WERI-Rb-1 (cell line): ENCODE measurements at regions not wholly inside any gene's neighbourhood (a gene's known extent, or its start where the extent isn't known, plus 50 kb on each side); places are given as distances from the start of the nearest gene placed in this dataset.

Source experiments
- DNase-seq: peaks from one replicate; pipeline ENCODE4 v3.0.0-alpha.2; 2020
- H3K27ac ChIP-seq: fragments of 250-450 bp; sonication (Bioruptor Pico); 2 replicates; pipeline ENCODE4 v1.5.1; 2020; ENCODE audit warnings: mild to moderate bottlenecking, moderate library complexity
- H3K27me3 ChIP-seq: fragments of 250-450 bp; sonication (Bioruptor Pico); 2 replicates; pipeline ENCODE4 v1.5.1; 2021; ENCODE audit warnings: mild to moderate bottlenecking, low read depth, moderate library complexity; ENCODE audit not compliant: insufficient read depth, severe bottlenecking
- H3K36me3 ChIP-seq: fragments of 250-450 bp; sonication (Bioruptor Pico); 2 replicates; pipeline ENCODE4 v1.5.1; 2020; ENCODE audit warnings: mild to moderate bottlenecking, moderate library complexity
- H3K4me3 ChIP-seq: 2 replicates; pipeline ENCODE4 v1.5.1; 2011; ENCODE audit warnings: low read depth, mild to moderate bottlenecking, control low read depth, low read length
- H3K9me3 ChIP-seq: fragments of 250-450 bp; sonication (Bioruptor Pico); 2 replicates; pipeline ENCODE4 v1.5.1; 2021; ENCODE audit warnings: mild to moderate bottlenecking, moderate library complexity; ENCODE audit not compliant: severe bottlenecking
- CTCF ChIP-seq: IDR thresholded peaks from 2 replicates; pipeline ENCODE4 v1.5.1; 2011; ENCODE audit warnings: low read depth, mild to moderate bottlenecking, control low read depth, inconsistent platforms, low read length

DNA sequence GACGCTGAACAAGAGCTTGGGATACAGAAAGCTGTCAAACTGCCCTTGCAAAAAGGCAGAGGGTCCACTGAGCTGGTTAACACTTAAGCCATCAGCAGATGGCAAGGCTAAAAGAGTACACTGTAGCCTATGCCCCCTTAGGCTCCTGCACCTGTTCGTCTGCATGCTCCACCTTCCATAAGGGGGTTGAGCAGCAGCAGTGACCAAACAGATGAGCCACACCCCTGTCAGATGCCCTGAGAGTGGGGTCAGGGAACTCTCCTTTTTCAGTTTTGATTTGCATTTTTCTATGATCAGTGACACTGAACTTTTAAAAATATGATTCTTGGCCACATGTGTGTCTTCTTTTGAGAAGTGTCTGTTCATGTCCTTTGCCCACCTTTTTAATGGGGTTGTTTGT lies 402.5 kb upstream of the FAM98A start:
- H3K36me3 ChIP-seq: no peaks in the 10 kb centered on the region
- no peak overlapping the region for H3K4me3 ChIP-seq
- no peaks in the 10 kb centered on the region for H3K27me3 ChIP-seq
- DNase-seq: peak; percentile 9
- H3K9me3 ChIP-seq: peaks cover 7% of the 10 kb centered on the region
- TF ChIP-seq CTCF: no peak
- no peak overlapping the region for H3K27ac ChIP-seq

DNA sequence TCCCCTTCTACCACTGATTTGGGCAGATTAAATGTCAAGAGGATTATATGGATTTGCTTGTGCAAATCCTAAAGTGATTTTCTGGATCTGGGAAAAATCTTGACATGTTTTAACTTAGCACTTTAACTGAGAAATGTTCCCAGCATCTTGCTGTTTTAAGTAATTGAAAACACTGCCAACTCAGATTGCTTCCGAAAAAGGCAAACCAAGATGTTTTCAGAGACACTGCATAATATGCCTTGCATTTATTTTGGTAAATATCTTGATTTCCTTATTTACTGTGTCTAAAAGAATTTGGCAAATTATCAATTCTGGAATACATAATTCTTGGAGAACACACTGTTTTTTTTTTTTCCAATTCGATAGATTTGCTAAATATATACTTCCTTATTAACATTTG lies 385.0 kb upstream of the FAM98A start:
- Histone ChIP-seq H3K36me3 (no peaks in the 10 kb centered on the region), H3K4me3 (no peak overlapping the region), H3K27me3 (no peaks in the 10 kb centered on the region), H3K27ac (no peak overlapping the region), H3K9me3 (no peaks in the 10 kb centered on the region)
- no peak for TF ChIP-seq CTCF
- DNase-seq: no peak

DNA sequence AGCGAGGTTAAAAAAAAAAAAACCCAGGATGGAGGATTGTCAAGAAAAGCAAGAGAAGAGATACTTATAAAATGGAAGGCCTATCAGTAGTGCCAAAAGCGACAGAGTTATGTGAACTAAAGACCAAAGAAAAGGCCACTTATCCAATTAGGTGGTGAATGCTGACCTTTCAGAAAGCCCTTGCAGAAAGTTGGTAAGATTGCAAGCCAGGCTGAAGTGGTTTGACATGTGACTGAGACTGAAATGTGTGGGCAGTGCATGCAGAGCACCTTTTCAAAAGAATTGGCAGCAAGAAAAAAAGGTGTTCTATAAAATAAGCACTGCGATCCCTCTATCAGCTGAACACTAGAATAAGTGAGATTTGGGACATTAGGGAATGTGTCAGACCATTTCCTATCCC lies 379.4 kb upstream of the FAM98A start:
- Histone ChIP-seq H3K4me3 (no peak overlapping the region), H3K36me3 (no peaks in the 10 kb centered on the region), H3K9me3 (peaks cover 2% of the 10 kb centered on the region), H3K27ac (no peak overlapping the region), H3K27me3 (no peaks in the 10 kb centered on the region)
- no peak for TF ChIP-seq CTCF
- no peak for DNase-seq

DNA sequence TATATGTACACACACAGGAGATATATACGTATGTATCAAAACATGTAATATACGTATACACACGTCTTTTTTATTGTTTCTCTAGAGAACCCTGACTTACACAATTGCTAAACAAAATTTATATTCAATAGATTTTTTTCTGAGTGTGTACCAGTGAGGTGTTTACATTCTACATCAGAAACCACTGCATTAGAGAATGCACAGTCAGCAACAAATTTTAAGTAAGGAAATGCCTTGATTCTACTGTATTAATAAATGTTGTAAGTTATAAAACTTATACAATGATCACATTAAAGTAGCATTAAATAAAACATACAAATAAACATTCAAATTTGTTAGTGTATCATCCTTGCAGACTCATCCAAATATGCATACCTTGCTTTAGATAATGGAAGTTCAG lies 376.4 kb upstream of the FAM98A start:
- peaks cover 2% of the 10 kb centered on the region for H3K9me3 ChIP-seq
- no peaks in the 10 kb centered on the region for H3K27me3 ChIP-seq
- H3K36me3 ChIP-seq: no peaks in the 10 kb centered on the region
- DNase-seq: no peak
- no peak overlapping the region for H3K4me3 ChIP-seq
- no peak for TF ChIP-seq CTCF
- no peak overlapping the region for H3K27ac ChIP-seq

DNA sequence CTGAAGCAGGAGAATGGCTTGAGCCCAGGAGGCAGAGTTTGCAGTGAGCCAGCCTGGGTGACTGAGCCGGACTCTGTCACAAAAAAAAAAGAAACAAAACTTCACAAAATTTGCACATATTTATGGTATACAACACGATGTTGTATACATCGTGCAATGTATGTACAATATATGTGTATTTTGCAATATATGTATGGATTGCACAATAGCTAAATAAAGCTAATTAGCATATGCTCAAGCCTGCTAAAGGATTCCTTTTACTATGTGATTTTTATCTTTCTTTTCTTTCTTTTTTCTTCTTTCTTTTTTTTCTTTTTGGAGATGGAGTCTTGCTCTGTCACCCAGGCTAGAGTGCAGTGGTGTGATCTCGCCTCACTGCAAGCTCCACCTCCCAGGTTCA lies 368.0 kb upstream of the FAM98A start:
- no peak for TF ChIP-seq CTCF
- Histone ChIP-seq H3K27ac (no peak overlapping the region), H3K4me3 (no peak overlapping the region), H3K27me3 (no peaks in the 10 kb centered on the region), H3K36me3 (no peaks in the 10 kb centered on the region), H3K9me3 (no peaks in the 10 kb centered on the region)
- no peak for DNase-seq

DNA sequence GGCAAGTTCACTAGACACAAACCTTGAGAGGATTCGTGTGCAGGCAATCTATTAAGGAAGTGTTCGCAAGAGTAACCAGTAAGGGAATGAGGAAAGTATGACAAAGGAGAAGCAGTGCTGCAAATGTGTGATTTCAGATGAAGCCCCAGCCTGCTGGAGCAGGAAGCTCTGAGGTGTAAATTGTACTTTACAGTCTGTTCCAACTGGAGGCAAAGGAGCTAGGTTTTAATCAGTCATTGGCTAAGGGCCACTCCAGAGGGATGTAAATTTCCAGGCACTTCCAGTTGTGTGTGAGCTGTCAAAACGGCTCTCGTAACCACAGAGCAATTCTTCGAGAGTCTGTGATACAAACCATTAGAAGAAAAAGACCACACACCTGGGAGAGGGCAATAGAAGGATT lies 359.5 kb upstream of the FAM98A start:
- H3K9me3 ChIP-seq: no peaks in the 10 kb centered on the region
- no peak overlapping the region for H3K27ac ChIP-seq
- H3K36me3 ChIP-seq: no peaks in the 10 kb centered on the region
- no peaks in the 10 kb centered on the region for H3K27me3 ChIP-seq
- no peak for DNase-seq
- no peak overlapping the region for H3K4me3 ChIP-seq
- TF ChIP-seq CTCF: no peak
